Subcutaneous abdominal adipose tissue (tissue), 5 donors: ENCODE measurements at regions not wholly inside any gene's neighbourhood (a gene's known extent, or its start where the extent isn't known, plus 50 kb on each side); places are given as distances from the start of the nearest gene placed in this dataset.
"Not testable (repeated sequence)": the region's sequence is repeated elsewhere in the genome, so short reads cannot be mapped to it uniquely, and the experiment has no call there.

Experiments used
- H3K27ac ChIP-seq: one replicate; pipeline ENCODE4 v1.7.0; 2013; ENCODE audit warnings: low read depth, mild to moderate bottlenecking, inconsistent platforms, low read length, moderate library complexity
- H3K27me3 ChIP-seq, 5 donors: one replicate each; pipeline ENCODE4 v1.7.0; 2013; ENCODE audit warnings: low read length in 5 of 5, inconsistent platforms in 1 of 5; ENCODE audit not compliant: control insufficient read depth in 5 of 5, insufficient read depth in 4 of 5
- H3K36me3 ChIP-seq, 5 donors: one replicate each; pipeline ENCODE4 v1.7.0; 2013; ENCODE audit warnings: low read length in 5 of 5; ENCODE audit not compliant: control insufficient read depth in 5 of 5, insufficient read depth in 5 of 5
- H3K4me1 ChIP-seq, 5 donors: one replicate each; pipeline ENCODE4 v1.7.0; 2013; ENCODE audit warnings: low read length in 5 of 5, mild to moderate bottlenecking in 3 of 5, moderate library complexity in 1 of 5; ENCODE audit not compliant: control insufficient read depth in 5 of 5, insufficient read depth in 5 of 5
- H3K4me3 ChIP-seq, 5 donors: one replicate each; pipeline ENCODE4 v1.7.0; 2013; ENCODE audit warnings: low read length in 5 of 5, low read depth in 1 of 5
- H3K9ac ChIP-seq, 5 donors: one replicate each; pipeline ENCODE4 v1.7.0; 2013; ENCODE audit warnings: low read length in 5 of 5, mild to moderate bottlenecking in 4 of 5, moderate library complexity in 3 of 5
- H3K9me3 ChIP-seq, 5 donors: one replicate each; pipeline ENCODE4 v1.7.0; 2013; ENCODE audit warnings: low read length in 5 of 5; ENCODE audit not compliant: control insufficient read depth in 5 of 5
- donor health status: healthy.
- donor health status: healthy.
- donor health status: healthy.
- donor health status: healthy.
- donor health status: healthy.

GRCh38 chr5:77859306-77859705 is 83.2 kb upstream of the TBCA start:
- H3K27ac ChIP-seq, result no peak overlapping the region
- no peaks in the 10 kb centered on the region for H3K9me3 ChIP-seq
- H3K4me1 ChIP-seq, result no peaks in the 10 kb centered on the region
- H3K4me3 ChIP-seq, result no peak overlapping the region
- H3K9ac ChIP-seq, result no peak overlapping the region
- H3K36me3 ChIP-seq, result no peaks in the 10 kb centered on the region
- H3K27me3 ChIP-seq, result no peaks in the 10 kb centered on the region

- H3K4me1 ChIP-seq, H3K9ac ChIP-seq, H3K36me3 ChIP-seq, H3K9me3 ChIP-seq, H3K27me3 ChIP-seq, H3K27ac ChIP-seq, H3K4me3 ChIP-seq: not testable (repeated sequence)
Measured at GRCh38 chr5:77858678-77859077, 82.5 kb upstream of the TBCA start.

GRCh38 chr5:77855369-77855768 is 79.2 kb upstream of the TBCA start:
- no peaks in the 10 kb centered on the region for H3K36me3 ChIP-seq
- no peak overlapping the region for H3K27ac ChIP-seq
- H3K4me1 ChIP-seq, result peaks cover 0 to 20% (median 18%) of the 10 kb centered on the region in 5 donors
- H3K9ac ChIP-seq, result no peak overlapping the region
- H3K4me3 ChIP-seq, result no peak overlapping the region
- H3K9me3 ChIP-seq, result no peaks in the 10 kb centered on the region
- H3K27me3 ChIP-seq, result peaks cover 0 to 3% (median 0%) of the 10 kb centered on the region in 5 donors

GRCh38 chr5:77853353-77853907 is 77.3 kb upstream of the TBCA start:
- peaks cover 0 to 3% (median 0%) of the 10 kb centered on the region in 5 donors for H3K27me3 ChIP-seq
- H3K9me3 ChIP-seq, result no peaks in the 10 kb centered on the region
- H3K27ac ChIP-seq, result no peak overlapping the region
- peaks cover 0 to 20% (median 18%) of the 10 kb centered on the region in 5 donors for H3K4me1 ChIP-seq
- no peaks in the 10 kb centered on the region for H3K36me3 ChIP-seq
- H3K4me3 ChIP-seq, result no peak overlapping the region
- no peak overlapping the region for H3K9ac ChIP-seq

- no peak overlapping the region for H3K27ac ChIP-seq
Measured at GRCh38 chr5:77852514-77853352, 76.6 kb upstream of the TBCA start.

GRCh38 chr5:77852068-77852513 is 76.0 kb upstream of the TBCA start:
- Histone ChIP-seq H3K4me1 (peaks cover 0 to 20% (median 18%) of the 10 kb centered on the region in 5 donors), H3K36me3 (no peaks in the 10 kb centered on the region), H3K27ac (no peak overlapping the region), H3K9me3 (no peaks in the 10 kb centered on the region), H3K9ac (peak overlapping the region; percentile 14 to 38 (median 32)), H3K27me3 (peaks cover 0 to 3% (median 0%) of the 10 kb centered on the region in 5 donors), H3K4me3 (peak overlapping the region; percentile 77 to 97 (median 80))

More at GRCh38 chr5:77852514-77853352, 76.6 kb upstream of the TBCA start:
- no peaks in the 10 kb centered on the region for H3K9me3 ChIP-seq
- no peaks in the 10 kb centered on the region for H3K36me3 ChIP-seq
- peak overlapping the region in 3 of 5 donors; percentile 28 to 39 (median 38) for H3K9ac ChIP-seq
- peak overlapping the region; percentile 77 to 97 (median 80) for H3K4me3 ChIP-seq
- H3K27me3 ChIP-seq, result peaks cover 0 to 3% (median 0%) of the 10 kb centered on the region in 5 donors
- H3K4me1 ChIP-seq, result peaks cover 0 to 20% (median 18%) of the 10 kb centered on the region in 5 donors

- peaks cover 0 to 20% (median 18%) of the 10 kb centered on the region in 5 donors for H3K4me1 ChIP-seq
- H3K36me3 ChIP-seq, result no peaks in the 10 kb centered on the region
- peak overlapping the region in 4 of 5 donors; percentile 14 to 38 (median 33) for H3K9ac ChIP-seq
- H3K27me3 ChIP-seq, result peaks cover 0 to 3% (median 0%) of the 10 kb centered on the region in 5 donors
- H3K9me3 ChIP-seq, result no peaks in the 10 kb centered on the region
- peak overlapping the region; percentile 61 to 97 (median 80) for H3K4me3 ChIP-seq
- H3K27ac ChIP-seq, result no peak overlapping the region
Measured at GRCh38 chr5:77851176-77852067, 75.3 kb upstream of the TBCA start.

- peaks cover 0 to 3% (median 0%) of the 10 kb centered on the region in 5 donors for H3K27me3 ChIP-seq
- H3K36me3 ChIP-seq, result no peaks in the 10 kb centered on the region
- peak overlapping the region in 1 of 5 donors; percentile 38 for H3K9ac ChIP-seq
- H3K4me1 ChIP-seq, result peaks cover 0 to 20% (median 18%) of the 10 kb centered on the region in 5 donors
- H3K9me3 ChIP-seq, result no peaks in the 10 kb centered on the region
- no peak overlapping the region for H3K27ac ChIP-seq
- peak overlapping the region; percentile 61 to 97 (median 80) for H3K4me3 ChIP-seq
Measured at GRCh38 chr5:77850536-77851175, 74.5 kb upstream of the TBCA start.

- Histone ChIP-seq H3K4me1 (peaks cover 0 to 28% (median 25%) of the 10 kb centered on the region in 5 donors), H3K9me3 (no peaks in the 10 kb centered on the region), H3K4me3 (no peak overlapping the region), H3K27ac (no peak overlapping the region), H3K9ac (no peak overlapping the region), H3K27me3 (peaks cover 0 to 3% (median 0%) of the 10 kb centered on the region in 5 donors), H3K36me3 (no peaks in the 10 kb centered on the region)
Measured at GRCh38 chr5:77849308-77849900, 73.3 kb upstream of the TBCA start.
